Nucleus accumbens (tissue), 56 donors: ENCODE measurements at regions not wholly inside any gene's neighbourhood (a gene's known extent, or its start where the extent isn't known, plus 50 kb on each side); places are given as distances from the start of the nearest gene placed in this dataset.

Experiments used
- DNase-seq, 56 donors: peaks; one replicate each; lab custom pipeline; 2025; lab: John Stamatoyannopoulos, UW

- DNase-seq = no peak
These were observed 106.8 kb downstream of the SEMA6D start for GRCh38 chr15:47824147-47824546.

- no peak for DNase-seq
These were observed 112.4 kb downstream of the SEMA6D start for GRCh38 chr15:47829667-47830066.

GRCh38 chr15:47834093-47834492 lies 116.8 kb downstream of the SEMA6D start:
- no peak for DNase-seq

GRCh38 chr15:47839233-47839825 lies 122.0 kb downstream of the SEMA6D start:
- peak in 1 of 56 donors; percentile 3 for DNase-seq

GRCh38 chr15:47843124-47843663 lies 125.9 kb downstream of the SEMA6D start:
- no peak for DNase-seq

- no peak for DNase-seq
These were observed 127.1 kb downstream of the SEMA6D start for GRCh38 chr15:47844437-47844836.

- peak in 36 of 56 donors; percentile 5 to 72 (median 28) for DNase-seq
These were observed 129.0 kb downstream of the SEMA6D start for GRCh38 chr15:47846128-47846868.

- peak in 3 of 56 donors; percentile 1 to 4 (median 4) for DNase-seq
These were observed 129.6 kb downstream of the SEMA6D start for GRCh38 chr15:47846876-47847275.

GRCh38 chr15:47856071-47856470 lies 138.8 kb downstream of the SEMA6D start:
- DNase-seq = no peak

GRCh38 chr15:47857014-47857775 lies 139.9 kb downstream of the SEMA6D start:
- DNase-seq = no peak

GRCh38 chr15:47857776-47858167 lies 140.5 kb downstream of the SEMA6D start:
- DNase-seq = no peak

GRCh38 chr15:47861111-47861903 lies 144.0 kb downstream of the SEMA6D start:
- DNase-seq = no peak

GRCh38 chr15:47862402-47862801 lies 145.1 kb downstream of the SEMA6D start:
- DNase-seq = no peak

- DNase-seq = no peak
These were observed 149.1 kb downstream of the SEMA6D start for GRCh38 chr15:47866446-47866845.

GRCh38 chr15:47870300-47870955 lies 153.1 kb downstream of the SEMA6D start:
- DNase-seq = no peak

- DNase-seq = peak in 1 of 56 donors; percentile 2
These were observed 153.8 kb downstream of the SEMA6D start for GRCh38 chr15:47870956-47871625.

GRCh38 chr15:47872208-47872607 lies 154.9 kb downstream of the SEMA6D start:
- no peak for DNase-seq

GRCh38 chr15:47872869-47873432 lies 155.6 kb downstream of the SEMA6D start:
- no peak for DNase-seq

GRCh38 chr15:47876986-47877385 lies 159.7 kb downstream of the SEMA6D start:
- no peak for DNase-seq
